Calu3 (cell line): ENCODE measurements at regions not wholly inside any gene's neighbourhood (a gene's known extent, or its start where the extent isn't known, plus 50 kb on each side); places are given as distances from the start of the nearest gene placed in this dataset.

Source experiments
- BruUV-seq: library from RNA; stranded (reverse); fragments of 400-500 nt; replicated peaks from 2 replicates; lab custom pipeline; 2021; lab: Mats Ljungman, UMichigan
- CTCF ChIA-PET: fragments of 300-600 bp; sonication (Branson Sonifier 250); formaldehyde crosslinking; loops from one replicate; lab custom pipeline; 2022; ENCODE audit warnings: antibody characterized with exemption; lab: Charles Lee
- DNase-seq: peaks from one replicate; pipeline ENCODE4 v3.0.0; 2022
- H3K27ac Mint-ChIP-seq: one replicate; pipeline ENCODE4 v1.8.0; 2022; ENCODE audit warnings: mixed read lengths; ENCODE audit not compliant: unreplicated experiment
- H3K27me3 Mint-ChIP-seq: one replicate; pipeline ENCODE4 v1.8.0; 2022; ENCODE audit warnings: mixed read lengths; ENCODE audit not compliant: unreplicated experiment
- H3K36me3 Mint-ChIP-seq: one replicate; pipeline ENCODE4 v1.8.0; 2022; ENCODE audit warnings: mild to moderate bottlenecking, moderate library complexity, mixed read lengths; ENCODE audit not compliant: insufficient read depth, unreplicated experiment
- H3K4me1 Mint-ChIP-seq: one replicate; pipeline ENCODE4 v1.8.0; 2022; ENCODE audit warnings: mild to moderate bottlenecking, low read depth, mixed read lengths; ENCODE audit not compliant: unreplicated experiment
- H3K4me3 Mint-ChIP-seq: one replicate; pipeline ENCODE4 v1.8.0; 2022; ENCODE audit warnings: mild to moderate bottlenecking, low read depth, moderate library complexity, mixed read lengths; ENCODE audit not compliant: unreplicated experiment
- H3K9me3 Mint-ChIP-seq: one replicate; pipeline ENCODE4 v1.8.0; 2022; ENCODE audit warnings: low read depth, mixed read lengths; ENCODE audit not compliant: unreplicated experiment
- intact Hi-C: fragments of 100-400 bp; cut with micrococcal nuclease; formaldehyde crosslinking; loops from one replicate; pipeline ENCODE4 v1.10.0; 2022; ENCODE audit not compliant: unreplicated experiment
- TF ChIP-seq, protein P1 (sequence below): fragments of 200-600 bp; IDR thresholded peaks from one replicate; pipeline ENCODE4 v1.8.0; 2022; ENCODE audit warnings: antibody characterized with exemption; ENCODE audit not compliant: unreplicated experiment

DNA sequence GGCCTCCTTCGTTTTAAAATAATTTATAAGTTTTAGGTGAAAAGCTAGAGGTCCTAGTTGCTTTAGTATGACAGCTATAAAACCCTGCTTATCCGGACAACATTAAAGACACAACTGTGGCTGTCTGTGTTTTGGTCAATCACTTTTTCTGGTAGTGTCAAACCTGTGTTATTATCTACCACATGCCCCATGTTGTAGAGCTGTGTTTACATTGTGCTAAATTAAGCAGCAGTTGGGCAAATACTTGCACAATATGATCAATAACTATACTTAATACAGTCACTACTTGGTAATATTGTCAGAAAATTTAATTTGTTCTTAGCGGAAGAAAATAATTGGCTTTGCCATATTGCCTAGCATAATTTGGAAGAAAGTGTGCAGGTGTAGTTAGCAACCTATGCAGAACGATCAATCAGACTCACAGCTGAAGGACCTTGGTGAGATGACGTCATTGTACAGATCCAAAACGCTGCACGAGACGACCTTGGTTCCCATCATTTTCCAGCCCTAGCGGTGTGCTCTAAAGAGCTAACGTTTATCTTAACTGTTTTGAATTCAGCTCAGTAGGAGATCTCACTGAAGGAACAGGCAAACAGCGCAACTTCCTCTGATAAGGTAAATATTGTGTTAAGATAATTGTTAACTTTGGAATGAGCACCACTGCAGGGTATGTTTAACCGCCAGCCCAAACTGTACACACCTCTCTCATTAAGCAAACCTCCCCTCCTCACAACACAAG, 476.6 kb downstream of the IRS2 start:
- Mint-ChIP-seq H3K9me3 (no peaks in the 10 kb centered on the region), H3K4me3 (no peak overlapping the region), H3K36me3 (no peaks in the 10 kb centered on the region), H3K27ac (no peak overlapping the region), H3K4me1 (no peaks in the 10 kb centered on the region), H3K27me3 (no peaks in the 10 kb centered on the region)
- DNase-seq, result no peak
- CTCF ChIA-PET, result interaction anchor here (0.6 kb wide), 1 partner anchor 418 kb away, joined by 4 read pairs; no protein-coding TSS in a partner anchor
- no TSS peak for BruUV-seq
- TF ChIP-seq, protein P1, sequence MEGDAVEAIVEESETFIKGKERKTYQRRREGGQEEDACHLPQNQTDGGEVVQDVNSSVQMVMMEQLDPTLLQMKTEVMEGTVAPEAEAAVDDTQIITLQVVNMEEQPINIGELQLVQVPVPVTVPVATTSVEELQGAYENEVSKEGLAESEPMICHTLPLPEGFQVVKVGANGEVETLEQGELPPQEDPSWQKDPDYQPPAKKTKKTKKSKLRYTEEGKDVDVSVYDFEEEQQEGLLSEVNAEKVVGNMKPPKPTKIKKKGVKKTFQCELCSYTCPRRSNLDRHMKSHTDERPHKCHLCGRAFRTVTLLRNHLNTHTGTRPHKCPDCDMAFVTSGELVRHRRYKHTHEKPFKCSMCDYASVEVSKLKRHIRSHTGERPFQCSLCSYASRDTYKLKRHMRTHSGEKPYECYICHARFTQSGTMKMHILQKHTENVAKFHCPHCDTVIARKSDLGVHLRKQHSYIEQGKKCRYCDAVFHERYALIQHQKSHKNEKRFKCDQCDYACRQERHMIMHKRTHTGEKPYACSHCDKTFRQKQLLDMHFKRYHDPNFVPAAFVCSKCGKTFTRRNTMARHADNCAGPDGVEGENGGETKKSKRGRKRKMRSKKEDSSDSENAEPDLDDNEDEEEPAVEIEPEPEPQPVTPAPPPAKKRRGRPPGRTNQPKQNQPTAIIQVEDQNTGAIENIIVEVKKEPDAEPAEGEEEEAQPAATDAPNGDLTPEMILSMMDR, result no peak
- intact Hi-C loops, result no loop called here

DNA sequence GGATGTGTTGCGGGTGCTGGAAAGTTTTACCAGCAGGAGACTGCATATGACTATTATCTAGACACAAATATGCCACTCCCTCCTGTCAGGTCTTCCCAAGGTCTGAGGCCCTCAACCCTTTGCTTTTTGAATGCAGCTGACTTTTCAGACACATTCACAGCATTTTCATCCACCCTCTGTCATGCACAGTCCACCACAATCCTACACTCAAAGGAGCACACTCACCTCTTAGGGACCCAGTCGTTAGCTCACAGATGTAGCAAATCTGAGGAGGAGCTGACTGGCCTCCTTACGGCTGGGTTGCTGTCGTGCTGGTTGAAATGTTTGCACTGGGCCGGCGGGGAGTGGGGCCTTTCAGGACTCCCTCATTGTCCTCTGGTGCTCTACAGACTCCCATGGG, 479.4 kb downstream of the IRS2 start:
- Mint-ChIP-seq H3K4me1 (no peaks in the 10 kb centered on the region), H3K4me3 (no peak overlapping the region), H3K27me3 (no peaks in the 10 kb centered on the region), H3K9me3 (no peaks in the 10 kb centered on the region), H3K27ac (no peak overlapping the region), H3K36me3 (no peaks in the 10 kb centered on the region)
- BruUV-seq, result no TSS peak
- TF ChIP-seq, protein P1, result no peak
- DNase-seq, result no peak
- CTCF ChIA-PET, result no interaction called here
- intact Hi-C loops, result no loop called here

DNA sequence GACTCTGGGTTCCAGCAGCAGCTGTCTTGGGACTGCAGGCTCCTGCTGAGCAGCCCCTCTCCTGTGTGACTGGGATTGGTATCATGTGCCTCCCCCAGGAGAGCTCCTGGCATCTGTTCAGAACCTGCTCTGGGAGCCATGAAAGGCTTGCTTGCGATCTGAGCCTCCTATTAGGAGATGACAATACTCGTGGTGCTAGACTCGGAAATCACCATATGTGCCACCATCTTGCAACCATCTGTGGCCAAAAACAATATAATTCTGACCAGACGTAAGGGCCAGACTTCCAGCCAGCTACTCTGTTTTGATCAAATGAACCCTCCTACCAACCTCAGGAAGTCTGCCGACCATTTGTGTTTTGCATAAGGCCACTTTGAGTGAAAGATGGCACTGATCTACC, 484.7 kb downstream of the IRS2 start:
- CTCF ChIA-PET, result interaction anchor here (0.6 kb wide), 1 partner anchor 10 kb away, joined by 6 read pairs; no protein-coding TSS in a partner anchor
- no peaks in the 10 kb centered on the region for H3K36me3 Mint-ChIP-seq
- DNase-seq, result no peak
- no peaks in the 10 kb centered on the region for H3K9me3 Mint-ChIP-seq
- no TSS peak for BruUV-seq
- TF ChIP-seq, protein P1, result no peak
- no peak overlapping the region for H3K4me3 Mint-ChIP-seq
- H3K27ac Mint-ChIP-seq, result no peak overlapping the region
- H3K27me3 Mint-ChIP-seq, result no peaks in the 10 kb centered on the region
- H3K4me1 Mint-ChIP-seq, result no peaks in the 10 kb centered on the region
- intact Hi-C loops, result no loop called here

DNA sequence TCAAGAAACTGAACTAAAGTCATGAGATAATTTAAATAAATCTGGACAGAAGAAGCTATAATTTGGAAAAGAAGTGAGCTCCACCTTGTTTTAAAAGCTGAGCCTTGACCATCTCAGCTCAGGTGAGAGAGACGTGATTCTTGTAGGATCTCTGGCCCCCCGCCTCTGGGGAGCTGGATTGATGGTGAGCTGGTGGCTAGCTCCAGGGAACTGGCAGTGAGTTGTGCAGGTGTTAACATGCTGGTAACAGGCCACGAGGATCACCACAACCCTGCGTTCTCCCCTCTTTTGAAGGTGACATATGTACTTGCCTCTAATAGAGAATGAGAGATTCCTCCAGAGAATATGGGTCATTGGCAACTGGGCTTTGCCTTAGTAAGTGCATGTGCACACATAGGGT, 485.1 kb downstream of the IRS2 start:
- H3K4me1 Mint-ChIP-seq, result no peaks in the 10 kb centered on the region
- H3K36me3 Mint-ChIP-seq, result no peaks in the 10 kb centered on the region
- CTCF ChIA-PET, result interaction anchor here (0.6 kb wide), 1 partner anchor 10 kb away, joined by 6 read pairs; no protein-coding TSS in a partner anchor
- TF ChIP-seq, protein P1, result no peak
- no peak for DNase-seq
- intact Hi-C loops, result no loop called here
- no peak overlapping the region for H3K4me3 Mint-ChIP-seq
- H3K27me3 Mint-ChIP-seq, result no peaks in the 10 kb centered on the region
- H3K9me3 Mint-ChIP-seq, result no peaks in the 10 kb centered on the region
- BruUV-seq, result no TSS peak
- no peak overlapping the region for H3K27ac Mint-ChIP-seq
